WTC11 (cell line): ENCODE measurements at regions not wholly inside any gene's neighbourhood (a gene's known extent, or its start where the extent isn't known, plus 50 kb on each side); places are given as distances from the start of the nearest gene placed in this dataset.

Source experiments
- ATAC-seq: fragments of 200-7000 bp; cut with Tn5 transposase; 2 replicates; pipeline ENCODE4 v1.10.0; 2021; ENCODE audit warnings: mild to moderate bottlenecking, moderate library complexity
- CTCF ChIA-PET: fragments of 300-600 bp; sonication (Branson Sonifier 250); formaldehyde crosslinking; loops from one replicate; lab custom pipeline; 2021; ENCODE audit warnings: antibody characterized with exemption; lab: Charles Lee
- POLR2A ChIA-PET: fragments of 350-600 bp; sonication (Branson Sonifier 250); formaldehyde crosslinking; loops from one replicate; lab custom pipeline; 2021; ENCODE audit warnings: antibody characterized with exemption; lab: Charles Lee
- DNase-seq: peaks from one replicate; pipeline ENCODE4 v3.0.0; 2021; ENCODE audit warnings: low spot score
- H3K27ac Mint-ChIP-seq: 2 replicates; pipeline ENCODE4 v1.8.0; 2021; ENCODE audit warnings: mixed read lengths
- H3K27me3 Mint-ChIP-seq: 2 replicates; pipeline ENCODE4 v1.8.0; 2021; ENCODE audit warnings: low read depth, mild to moderate bottlenecking, moderate library complexity, mixed read lengths
- H3K36me3 Mint-ChIP-seq: 2 replicates; pipeline ENCODE4 v1.8.0; 2021; ENCODE audit warnings: mixed read lengths
- H3K4me1 Mint-ChIP-seq: 2 replicates; pipeline ENCODE4 v1.8.0; 2022; ENCODE audit warnings: mixed read lengths
- H3K4me3 Mint-ChIP-seq: 2 replicates; pipeline ENCODE4 v1.8.0; 2021; ENCODE audit warnings: mild to moderate bottlenecking, moderate library complexity, mixed read lengths
- H3K9me3 Mint-ChIP-seq: 2 replicates; pipeline ENCODE4 v1.8.0; 2021; ENCODE audit warnings: mixed read lengths
- AFF4 ChIP-seq: sonication (generic); formaldehyde crosslinking; IDR thresholded peaks from 2 replicates; pipeline ENCODE4 v1.8.1; 2023; ENCODE audit warnings: mild to moderate bottlenecking, missing genetic modification reagents, borderline replicate concordance
- ATF1 ChIP-seq: sonication (generic); formaldehyde crosslinking; IDR thresholded peaks from 2 replicates; pipeline ENCODE4 v1.8.1; 2023; ENCODE audit warnings: mild to moderate bottlenecking, moderate library complexity, missing genetic modification reagents
- E2F4 ChIP-seq: sonication (generic); formaldehyde crosslinking; IDR thresholded peaks from 2 replicates; pipeline ENCODE4 v1.8.1; 2022; ENCODE audit warnings: low read depth, mild to moderate bottlenecking, moderate library complexity, missing genetic modification reagents, borderline replicate concordance
- E2F5 ChIP-seq: sonication (generic); formaldehyde crosslinking; IDR thresholded peaks from 2 replicates; pipeline ENCODE4 v1.8.1; 2022; ENCODE audit warnings: mild to moderate bottlenecking, moderate library complexity, missing genetic modification reagents
- EMX1 ChIP-seq: fragments of 250-450 bp; sonication (Bioruptor Pico); IDR thresholded peaks from 2 replicates; pipeline ENCODE4 v1.8.0; 2021; ENCODE audit warnings: mild to moderate bottlenecking
- IRF2 ChIP-seq: sonication (generic); formaldehyde crosslinking; IDR thresholded peaks from 2 replicates; pipeline ENCODE4 v1.8.0; 2022; ENCODE audit warnings: low read depth, missing genetic modification reagents, borderline replicate concordance
- MYBL2 ChIP-seq: sonication (generic); formaldehyde crosslinking; IDR thresholded peaks from 2 replicates; pipeline ENCODE4 v1.8.1; 2023; ENCODE audit warnings: mild to moderate bottlenecking, moderate library complexity, missing genetic modification reagents
- NFE2L1 ChIP-seq: sonication (generic); formaldehyde crosslinking; IDR thresholded peaks from 2 replicates; pipeline ENCODE4 v1.8.1; 2023; ENCODE audit warnings: missing genetic modification reagents
- NFYB ChIP-seq: sonication (generic); formaldehyde crosslinking; conservative IDR thresholded peaks from 2 replicates; pipeline ENCODE4 v1.8.0; 2022; ENCODE audit warnings: low read depth, missing genetic modification reagents
- NR3C1 ChIP-seq: sonication (generic); formaldehyde crosslinking; conservative IDR thresholded peaks from 2 replicates; pipeline ENCODE4 v1.8.1; 2023; ENCODE audit warnings: low read depth, mild to moderate bottlenecking, missing genetic modification reagents
- PRRX2 ChIP-seq: fragments of 250-450 bp; sonication (Bioruptor Pico); IDR thresholded peaks from 2 replicates; pipeline ENCODE4 v1.8.0; 2021; ENCODE audit warnings: mild to moderate bottlenecking
- RELA ChIP-seq: sonication (generic); formaldehyde crosslinking; IDR thresholded peaks from 2 replicates; pipeline ENCODE4 v1.8.1; 2022; ENCODE audit warnings: missing genetic modification reagents, mild to moderate bottlenecking, borderline replicate concordance
- STAT6 ChIP-seq: sonication (generic); formaldehyde crosslinking; conservative IDR thresholded peaks from 2 replicates; pipeline ENCODE4 v1.8.1; 2023; ENCODE audit warnings: mild to moderate bottlenecking, low read depth, missing genetic modification reagents, moderate library complexity
- TEAD4 ChIP-seq: sonication (generic); formaldehyde crosslinking; IDR thresholded peaks from 2 replicates; pipeline ENCODE4 v1.8.0; 2022; ENCODE audit warnings: mild to moderate bottlenecking, missing genetic modification reagents
- USF1 ChIP-seq: sonication (generic); formaldehyde crosslinking; IDR thresholded peaks from 2 replicates; pipeline ENCODE4 v1.8.0; 2022; ENCODE audit warnings: mild to moderate bottlenecking, missing genetic modification reagents
- ZNF138 ChIP-seq: sonication (generic); formaldehyde crosslinking; conservative IDR thresholded peaks from 2 replicates; pipeline ENCODE4 v1.8.1; 2022; ENCODE audit warnings: mild to moderate bottlenecking, moderate library complexity, missing genetic modification reagents
- ZNF219 ChIP-seq: sonication (generic); formaldehyde crosslinking; IDR thresholded peaks from 2 replicates; pipeline ENCODE4 v1.8.0; 2023; ENCODE audit warnings: missing genetic modification reagents, mild to moderate bottlenecking, borderline replicate concordance
- ZNF423 ChIP-seq: fragments of 250-450 bp; sonication (Bioruptor Pico); IDR thresholded peaks from 2 replicates; pipeline ENCODE4 v2.1.2; 2022; ENCODE audit warnings: mild to moderate bottlenecking, moderate library complexity
- ZNF532 ChIP-seq: fragments of 250-450 bp; sonication (Bioruptor Pico); IDR thresholded peaks from 2 replicates; pipeline ENCODE4 v1.9.0; 2021; ENCODE audit warnings: mild to moderate bottlenecking, borderline replicate concordance

GRCh38 chr11:22078063-22078462 is 114.8 kb upstream of the ANO5 start (continued):
- TF ChIP-seq AFF4 (no peak), ZNF532 (CRISPR knock-in tag) (no peak), PRRX2 (no peak), NR3C1 (CRISPR knock-in tag) (no peak), E2F5 (no peak)

- CTCF ChIA-PET = no interaction called here
- Mint-ChIP-seq H3K4me3 (no peak overlapping the region), H3K27ac (no peak overlapping the region), H3K4me1 (no peaks in the 10 kb centered on the region), H3K9me3 (peaks cover 7% of the 10 kb centered on the region), H3K27me3 (no peaks in the 10 kb centered on the region), H3K36me3 (no peaks in the 10 kb centered on the region)
- TF ChIP-seq ZNF423 (no peak), ZNF219 (CRISPR knock-in tag) (no peak), ZNF138 (CRISPR knock-in tag) (no peak), IRF2 (no peak), MYBL2 (CRISPR knock-in tag) (no peak), STAT6 (CRISPR knock-in tag) (no peak)
- ATAC-seq (no peak), DNase-seq (no peak)
- POLR2A ChIA-PET = no interaction called here
Measured at GRCh38 chr11:22079133-22079872, 113.6 kb upstream of the ANO5 start.

- ChIA-PET POLR2A (no interaction called here), CTCF (no interaction called here)
- no peak for DNase-seq
- Mint-ChIP-seq H3K36me3 (no peaks in the 10 kb centered on the region), H3K4me1 (peaks cover 4% of the 10 kb centered on the region), H3K27me3 (no peaks in the 10 kb centered on the region), H3K4me3 (no peak overlapping the region), H3K9me3 (peaks cover 7% of the 10 kb centered on the region), H3K27ac (no peak overlapping the region)
- no peak for ATAC-seq
- no peak for TF ChIP-seq EMX1 (CRISPR knock-in tag)
- no peak for TF ChIP-seq E2F5
- TF ChIP-seq ATF1 (CRISPR knock-in tag) = no peak
- TF ChIP-seq TEAD4 = no peak
- no peak for TF ChIP-seq PRRX2
- TF ChIP-seq NFE2L1 (CRISPR knock-in tag) = no peak
- no peak for TF ChIP-seq E2F4 (CRISPR knock-in tag)
- no peak for TF ChIP-seq RELA (CRISPR knock-in tag)
- no peak for TF ChIP-seq USF1 (CRISPR knock-in tag)
- no peak for TF ChIP-seq NFYB (CRISPR knock-in tag)
Measured at GRCh38 chr11:22082178-22082577, 110.7 kb upstream of the ANO5 start.
